ENCODE measurements at regions not wholly inside any gene's neighbourhood (a gene's known extent, or its start where the extent isn't known, plus 50 kb on each side); places are given as distances from the start of the nearest gene placed in this dataset.

GRCh38 chr5:79182141-79182540, 53.8 kb upstream of the JMY start:
- Histone ChIP-seq H3K27ac (peak overlapping the region; percentile 22 to 69 (median 56)), H3K27me3 (no peaks in the 10 kb centered on the region), H3K4me1 (peaks cover 0 to 43% (median 30%) of the 10 kb centered on the region in 4 donors), H3K9me3 (no peaks in the 10 kb centered on the region), H3K36me3 (no peaks in the 10 kb centered on the region), H3K4me3 (no peak overlapping the region)
- intact Hi-C loops (cut with DNase I), result loop anchor here (5.0 kb wide), 1 partner anchor 55 kb away; the partner anchor contains the start of gene JMY
- TF ChIP-seq EP300 (IDR thresholded peaks at IDR 0.05), result no peak
- TF ChIP-seq, protein P1, sequence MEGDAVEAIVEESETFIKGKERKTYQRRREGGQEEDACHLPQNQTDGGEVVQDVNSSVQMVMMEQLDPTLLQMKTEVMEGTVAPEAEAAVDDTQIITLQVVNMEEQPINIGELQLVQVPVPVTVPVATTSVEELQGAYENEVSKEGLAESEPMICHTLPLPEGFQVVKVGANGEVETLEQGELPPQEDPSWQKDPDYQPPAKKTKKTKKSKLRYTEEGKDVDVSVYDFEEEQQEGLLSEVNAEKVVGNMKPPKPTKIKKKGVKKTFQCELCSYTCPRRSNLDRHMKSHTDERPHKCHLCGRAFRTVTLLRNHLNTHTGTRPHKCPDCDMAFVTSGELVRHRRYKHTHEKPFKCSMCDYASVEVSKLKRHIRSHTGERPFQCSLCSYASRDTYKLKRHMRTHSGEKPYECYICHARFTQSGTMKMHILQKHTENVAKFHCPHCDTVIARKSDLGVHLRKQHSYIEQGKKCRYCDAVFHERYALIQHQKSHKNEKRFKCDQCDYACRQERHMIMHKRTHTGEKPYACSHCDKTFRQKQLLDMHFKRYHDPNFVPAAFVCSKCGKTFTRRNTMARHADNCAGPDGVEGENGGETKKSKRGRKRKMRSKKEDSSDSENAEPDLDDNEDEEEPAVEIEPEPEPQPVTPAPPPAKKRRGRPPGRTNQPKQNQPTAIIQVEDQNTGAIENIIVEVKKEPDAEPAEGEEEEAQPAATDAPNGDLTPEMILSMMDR (IDR thresholded peaks at IDR 0.05), result no peak
- TF ChIP-seq POLR2A (IDR thresholded peaks at IDR 0.05), result no peak
- no peak for TF ChIP-seq POLR2AphosphoS5 (IDR thresholded peaks at IDR 0.05)
- no peak for DNase-seq

- Histone ChIP-seq H3K27ac (peak overlapping the region in 1 of 4 donors; percentile 1), H3K36me3 (no peaks in the 10 kb centered on the region), H3K4me1 (peaks cover 0 to 40% (median 30%) of the 10 kb centered on the region in 4 donors), H3K9me3 (no peaks in the 10 kb centered on the region), H3K4me3 (no peak overlapping the region), H3K27me3 (no peaks in the 10 kb centered on the region)
- no peak for TF ChIP-seq POLR2A (IDR thresholded peaks at IDR 0.05)
- TF ChIP-seq, protein P1 (IDR thresholded peaks at IDR 0.05), result no peak
- no peak for TF ChIP-seq POLR2AphosphoS5 (IDR thresholded peaks at IDR 0.05)
- TF ChIP-seq EP300 (IDR thresholded peaks at IDR 0.05), result no peak
- 82 to 83% methylated on average over 5 of the region's 5 CpGs for WGBS, 2 donors
- intact Hi-C loops (cut with DNase I), result loop anchor here (5.0 kb wide), 1 partner anchor 54 kb away; the partner anchor contains the start of gene JMY
- DNase-seq, result no peak
These were observed 52.9 kb upstream of the JMY start for GRCh38 chr5:79183011-79183410.

DNA sequence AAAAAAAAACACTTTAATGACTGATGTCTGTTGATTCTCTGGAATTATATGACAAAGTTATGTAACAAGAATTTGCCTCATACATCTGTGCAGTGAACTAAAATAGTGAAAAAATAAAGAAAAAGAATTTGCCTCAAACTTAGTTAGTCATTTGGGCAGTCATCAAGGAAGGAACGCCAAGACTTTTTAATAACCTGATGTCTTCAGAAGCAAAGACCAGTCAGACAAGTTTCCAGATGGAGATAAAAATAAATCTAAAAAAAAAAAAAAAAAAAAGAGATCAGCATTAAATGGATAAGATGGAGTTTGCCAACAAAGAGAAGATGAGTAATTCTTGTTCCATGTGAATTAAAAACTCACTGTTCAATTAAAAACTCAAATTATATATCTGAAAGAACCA, 52.3 kb upstream of the JMY start:
- intact Hi-C loops (cut with DNase I), result loop anchor here (5.0 kb wide), 1 partner anchor 54 kb away; the partner anchor contains the start of gene JMY
- TF ChIP-seq POLR2AphosphoS5 (IDR thresholded peaks at IDR 0.05) (no peak), EP300 (IDR thresholded peaks at IDR 0.05) (no peak), POLR2A (IDR thresholded peaks at IDR 0.05) (no peak)
- TF ChIP-seq, protein P1 (IDR thresholded peaks at IDR 0.05), result no peak
- H3K27me3 ChIP-seq, result no peaks in the 10 kb centered on the region
- H3K4me1 ChIP-seq, result peaks cover 0 to 44% (median 30%) of the 10 kb centered on the region in 4 donors
- no peak for DNase-seq
- H3K4me3 ChIP-seq, result no peak overlapping the region
- no peak overlapping the region for H3K27ac ChIP-seq
- H3K36me3 ChIP-seq, result no peaks in the 10 kb centered on the region
- WGBS, 2 donors, result 49 to 85% methylated on average over 1 of the region's 1 CpG
- H3K9me3 ChIP-seq, result no peaks in the 10 kb centered on the region

- peak overlapping the region in 2 of 4 donors; percentile 12 to 56 for H3K27ac ChIP-seq
- intact Hi-C loops (cut with DNase I), result no loop called here
- H3K27me3 ChIP-seq, result no peaks in the 10 kb centered on the region
- no peaks in the 10 kb centered on the region for H3K9me3 ChIP-seq
- no peaks in the 10 kb centered on the region for H3K36me3 ChIP-seq
- DNase-seq, result no peak
- H3K4me1 ChIP-seq, result peaks cover 0 to 57% (median 33%) of the 10 kb centered on the region in 4 donors
- TF ChIP-seq, protein P1 (IDR thresholded peaks at IDR 0.05), result no peak
- TF ChIP-seq POLR2AphosphoS5 (IDR thresholded peaks at IDR 0.05) (no peak), POLR2A (IDR thresholded peaks at IDR 0.05) (no peak), EP300 (IDR thresholded peaks at IDR 0.05) (no peak)
- 95 to 97% methylated on average over 2 of the region's 2 CpGs for WGBS, 2 donors
- H3K4me3 ChIP-seq, result no peak overlapping the region
These were observed 49.9 kb upstream of the JMY start for GRCh38 chr5:79186021-79186420.
